Glutamatergic neuron (in vitro differentiated cells): ENCODE measurements at regions not wholly inside any gene's neighbourhood (a gene's known extent, or its start where the extent isn't known, plus 50 kb on each side); places are given as distances from the start of the nearest gene placed in this dataset.

ENCODE experiments used
- DNase-seq: peaks from one replicate; pipeline ENCODE4 v3.0.0; 2022
- H3K27ac Mint-ChIP-seq: one replicate; pipeline ENCODE4 v1.8.0; 2020; ENCODE audit warnings: mild to moderate bottlenecking, mixed read lengths, inconsistent platforms; ENCODE audit not compliant: unreplicated experiment
- H3K27me3 Mint-ChIP-seq: one replicate; pipeline ENCODE4 v1.8.0; 2020; ENCODE audit warnings: mild to moderate bottlenecking, moderate library complexity, mixed read lengths, inconsistent platforms; ENCODE audit not compliant: unreplicated experiment
- H3K36me3 Mint-ChIP-seq: one replicate; pipeline ENCODE4 v1.8.0; 2020; ENCODE audit warnings: mild to moderate bottlenecking, mixed read lengths, inconsistent platforms; ENCODE audit not compliant: unreplicated experiment
- H3K4me1 Mint-ChIP-seq: one replicate; pipeline ENCODE4 v1.8.0; 2020; ENCODE audit warnings: mild to moderate bottlenecking, low read depth, mixed read lengths, inconsistent platforms; ENCODE audit not compliant: unreplicated experiment
- H3K4me3 Mint-ChIP-seq: one replicate; pipeline ENCODE4 v1.8.0; 2020; ENCODE audit warnings: mild to moderate bottlenecking, mixed read lengths, inconsistent platforms; ENCODE audit not compliant: unreplicated experiment
- H3K9me3 Mint-ChIP-seq: one replicate; pipeline ENCODE4 v1.8.0; 2020; ENCODE audit warnings: mild to moderate bottlenecking, moderate library complexity, mixed read lengths, inconsistent platforms; ENCODE audit not compliant: unreplicated experiment
- CTCF ChIP-seq: fragments of 200-600 bp; sonication (generic); IDR thresholded peaks from one replicate; pipeline ENCODE4 v1.5.0; 2021; ENCODE audit not compliant: partially characterized antibody, unreplicated experiment

- Mint-ChIP-seq H3K27ac (no peak overlapping the region), H3K4me1 (no peaks in the 10 kb centered on the region), H3K4me3 (no peak overlapping the region), H3K27me3 (no peaks in the 10 kb centered on the region), H3K9me3 (no peaks in the 10 kb centered on the region), H3K36me3 (no peaks in the 10 kb centered on the region)
- TF ChIP-seq CTCF = no peak
- no peak for DNase-seq
Measured at GRCh38 chr11:97883086-97883485, 1137.7 kb upstream of the CNTN5 start.

DNA sequence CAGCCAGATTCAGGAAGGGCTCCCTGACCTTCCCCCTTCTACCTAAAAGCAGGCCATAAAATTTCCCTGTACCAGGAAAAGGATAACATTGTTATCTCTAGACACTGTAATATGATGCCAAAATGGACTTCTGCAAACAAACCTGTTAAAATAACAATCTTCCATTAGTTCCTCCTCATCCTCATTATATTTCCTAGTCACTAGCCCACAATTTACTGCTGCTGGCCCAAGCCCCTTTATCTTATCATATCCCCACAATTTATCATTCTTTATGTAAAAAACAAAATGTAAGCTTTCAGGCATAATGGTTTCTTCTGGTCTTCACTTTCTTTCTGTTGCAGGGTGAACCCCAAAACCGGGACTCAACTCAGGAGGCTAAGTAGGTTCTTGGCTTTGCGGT is 1132.1 kb upstream of the CNTN5 start:
- H3K27me3 Mint-ChIP-seq = no peaks in the 10 kb centered on the region
- DNase-seq = no peak
- no peaks in the 10 kb centered on the region for H3K36me3 Mint-ChIP-seq
- no peak overlapping the region for H3K27ac Mint-ChIP-seq
- no peaks in the 10 kb centered on the region for H3K4me1 Mint-ChIP-seq
- no peak overlapping the region for H3K4me3 Mint-ChIP-seq
- no peak for TF ChIP-seq CTCF
- H3K9me3 Mint-ChIP-seq = no peaks in the 10 kb centered on the region

GRCh38 chr11:97890466-97890865 is 1130.3 kb upstream of the CNTN5 start:
- no peak overlapping the region for H3K27ac Mint-ChIP-seq
- no peak overlapping the region for H3K4me3 Mint-ChIP-seq
- TF ChIP-seq CTCF = no peak
- peaks cover 3% of the 10 kb centered on the region for H3K4me1 Mint-ChIP-seq
- H3K27me3 Mint-ChIP-seq = no peaks in the 10 kb centered on the region
- no peaks in the 10 kb centered on the region for H3K9me3 Mint-ChIP-seq
- no peak for DNase-seq
- H3K36me3 Mint-ChIP-seq = no peaks in the 10 kb centered on the region

GRCh38 chr11:97893612-97894011 is 1127.1 kb upstream of the CNTN5 start:
- peak; percentile 15 for DNase-seq
- H3K4me1 Mint-ChIP-seq = peaks cover 3% of the 10 kb centered on the region
- H3K27ac Mint-ChIP-seq = no peak overlapping the region
- no peaks in the 10 kb centered on the region for H3K36me3 Mint-ChIP-seq
- H3K27me3 Mint-ChIP-seq = no peaks in the 10 kb centered on the region
- no peak overlapping the region for H3K4me3 Mint-ChIP-seq
- no peaks in the 10 kb centered on the region for H3K9me3 Mint-ChIP-seq
- no peak for TF ChIP-seq CTCF

GRCh38 chr11:97894978-97895377 is 1125.8 kb upstream of the CNTN5 start:
- TF ChIP-seq CTCF = no peak
- DNase-seq = no peak
- Mint-ChIP-seq H3K4me3 (no peak overlapping the region), H3K36me3 (no peaks in the 10 kb centered on the region), H3K27ac (no peak overlapping the region), H3K4me1 (peaks cover 3% of the 10 kb centered on the region), H3K27me3 (no peaks in the 10 kb centered on the region), H3K9me3 (no peaks in the 10 kb centered on the region)
